ENCODE measurements at regions not wholly inside any gene's neighbourhood (a gene's known extent, or its start where the extent isn't known, plus 50 kb on each side); places are given as distances from the start of the nearest gene placed in this dataset.

DNA sequence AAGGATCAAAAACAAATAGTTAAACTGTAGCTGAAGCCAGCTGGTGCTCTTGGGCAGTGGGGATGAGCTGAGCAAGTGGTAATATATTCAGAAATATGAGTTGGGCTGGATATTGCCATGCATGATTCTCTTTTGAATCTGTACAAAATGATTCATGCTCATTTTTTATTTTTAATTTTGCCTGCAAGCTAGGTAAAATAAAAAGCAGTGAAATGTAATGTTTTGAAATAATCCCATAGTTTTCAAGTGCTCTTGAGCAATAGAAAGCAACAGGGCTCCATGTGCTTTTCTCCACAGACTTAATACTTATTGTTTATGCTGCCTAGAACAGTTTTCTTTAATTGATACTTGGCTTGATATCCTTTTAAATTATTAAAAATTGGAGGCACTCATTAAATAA lies 489.3 kb downstream of the TLE4 start:
- Histone ChIP-seq H3K27ac (ENCODE audit: low read depth, low read length) (no peak overlapping the region), H3K4me1 (ENCODE audit: insufficient read depth, low read length) (no peaks in the 10 kb centered on the region), H3K36me3 (ENCODE audit: insufficient read depth, low read length) (no peaks in the 10 kb centered on the region), H3K27me3 (ENCODE audit: control insufficient read depth in 1 of 2, insufficient read depth in 2 of 2, low read length in 2 of 2) (no peaks in the 10 kb centered on the region), H3K9me3 (ENCODE audit: low read length) (no peaks in the 10 kb centered on the region), H3K9ac (ENCODE audit: low read length) (no peak overlapping the region), H3K4me3 (ENCODE audit: low read depth in 1 of 2, low read length in 2 of 2) (no peak overlapping the region)

GRCh38 chr9:80059979-80060378 lies 488.2 kb downstream of the TLE4 start:
- no peak overlapping the region for H3K9ac ChIP-seq (ENCODE audit: low read length)
- no peak overlapping the region for H3K27ac ChIP-seq (ENCODE audit: low read depth, low read length)
- H3K4me3 ChIP-seq (ENCODE audit: low read depth in 1 of 2, low read length in 2 of 2) = no peak overlapping the region
- no peaks in the 10 kb centered on the region for H3K36me3 ChIP-seq (ENCODE audit: insufficient read depth, low read length)
- no peaks in the 10 kb centered on the region for H3K4me1 ChIP-seq (ENCODE audit: insufficient read depth, low read length)
- no peaks in the 10 kb centered on the region for H3K27me3 ChIP-seq (ENCODE audit: control insufficient read depth in 1 of 2, insufficient read depth in 2 of 2, low read length in 2 of 2)
- no peaks in the 10 kb centered on the region for H3K9me3 ChIP-seq (ENCODE audit: low read length)

- Histone ChIP-seq H3K4me1 (ENCODE audit: insufficient read depth, low read length) (no peaks in the 10 kb centered on the region), H3K27ac (ENCODE audit: low read depth, low read length) (no peak overlapping the region)
Observed at GRCh38 chr9:80059191-80059590, 487.4 kb downstream of the TLE4 start.

GRCh38 chr9:80052830-80053229 lies 481.1 kb downstream of the TLE4 start:
- Histone ChIP-seq H3K36me3 (ENCODE audit: insufficient read depth, low read length) (no peaks in the 10 kb centered on the region), H3K9me3 (ENCODE audit: low read length) (no peaks in the 10 kb centered on the region), H3K4me3 (ENCODE audit: low read depth in 1 of 2, low read length in 2 of 2) (no peak overlapping the region), H3K27ac (ENCODE audit: low read depth, low read length) (no peak overlapping the region), H3K4me1 (ENCODE audit: insufficient read depth, low read length) (no peaks in the 10 kb centered on the region), H3K27me3 (ENCODE audit: control insufficient read depth in 1 of 2, insufficient read depth in 2 of 2, low read length in 2 of 2) (no peaks in the 10 kb centered on the region), H3K9ac (ENCODE audit: low read length) (no peak overlapping the region)

More at GRCh38 chr9:80059191-80059590, 487.4 kb downstream of the TLE4 start:
- no peaks in the 10 kb centered on the region for H3K27me3 ChIP-seq (ENCODE audit: control insufficient read depth in 1 of 2, insufficient read depth in 2 of 2, low read length in 2 of 2)
- no peaks in the 10 kb centered on the region for H3K36me3 ChIP-seq (ENCODE audit: insufficient read depth, low read length)
- H3K4me3 ChIP-seq (ENCODE audit: low read depth in 1 of 2, low read length in 2 of 2) = no peak overlapping the region
- no peak overlapping the region for H3K9ac ChIP-seq (ENCODE audit: low read length)
- H3K9me3 ChIP-seq (ENCODE audit: low read length) = no peaks in the 10 kb centered on the region

DNA sequence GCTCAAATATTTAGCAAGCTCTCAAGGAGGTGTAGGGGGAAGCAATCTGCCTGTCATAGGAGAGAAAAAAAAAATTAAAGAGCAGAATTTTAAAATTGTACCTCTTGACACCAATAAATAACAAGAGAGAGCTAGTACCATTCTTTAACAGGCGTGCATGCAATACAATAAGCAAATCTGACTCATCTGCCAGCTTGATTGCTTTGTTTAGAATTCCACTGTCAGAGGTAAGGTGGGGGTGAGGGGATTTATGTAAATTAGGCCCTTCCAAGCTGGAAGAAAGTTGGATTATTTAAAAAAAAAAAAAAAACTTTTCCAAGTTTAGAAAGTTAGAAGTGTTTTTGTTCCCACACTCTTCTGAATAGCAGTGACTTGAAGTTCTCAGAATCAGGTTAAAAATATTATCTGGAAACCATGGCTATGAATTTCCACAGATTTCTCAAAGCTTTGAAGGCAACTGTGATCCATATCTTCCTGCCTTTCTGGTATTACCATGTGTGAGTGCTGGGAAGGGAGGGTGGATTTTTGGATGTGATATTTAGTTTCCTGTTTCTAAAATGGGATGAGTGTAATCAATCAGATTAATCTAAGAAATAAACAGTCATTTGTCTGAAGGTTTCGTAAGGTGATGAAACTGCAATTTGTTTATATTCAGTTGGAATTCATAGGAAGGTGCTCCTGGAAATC lies 477.5 kb downstream of the TLE4 start:
- Histone ChIP-seq H3K4me1 (ENCODE audit: insufficient read depth, low read length) (no peaks in the 10 kb centered on the region), H3K9me3 (ENCODE audit: low read length) (no peaks in the 10 kb centered on the region), H3K4me3 (ENCODE audit: low read depth in 1 of 2, low read length in 2 of 2) (no peak overlapping the region), H3K27me3 (ENCODE audit: control insufficient read depth in 1 of 2, insufficient read depth in 2 of 2, low read length in 2 of 2) (no peaks in the 10 kb centered on the region), H3K27ac (ENCODE audit: low read depth, low read length) (no peak overlapping the region), H3K9ac (ENCODE audit: low read length) (no peak overlapping the region), H3K36me3 (ENCODE audit: insufficient read depth, low read length) (no peaks in the 10 kb centered on the region)

DNA sequence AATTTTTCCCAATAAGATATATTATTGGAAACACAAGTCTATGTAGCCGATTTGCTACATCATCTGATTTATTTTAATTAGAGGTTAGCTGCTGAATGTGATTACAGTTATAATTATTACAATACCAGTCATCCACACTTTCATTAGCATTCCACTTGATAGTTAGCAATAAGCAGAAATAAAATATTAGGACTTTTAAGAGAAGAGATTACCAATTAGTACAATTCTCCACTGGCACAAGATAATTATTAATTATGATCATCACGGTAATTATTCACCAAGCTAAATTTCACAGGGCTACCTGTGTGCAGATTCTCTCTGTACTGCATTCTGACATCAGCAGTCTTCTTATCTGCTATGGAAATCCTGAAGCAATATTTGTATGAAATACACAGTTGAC lies 474.7 kb downstream of the TLE4 start:
- no peaks in the 10 kb centered on the region for H3K4me1 ChIP-seq (ENCODE audit: insufficient read depth, low read length)
- no peaks in the 10 kb centered on the region for H3K9me3 ChIP-seq (ENCODE audit: low read length)
- no peaks in the 10 kb centered on the region for H3K27me3 ChIP-seq (ENCODE audit: control insufficient read depth in 1 of 2, insufficient read depth in 2 of 2, low read length in 2 of 2)
- no peak overlapping the region for H3K9ac ChIP-seq (ENCODE audit: low read length)
- H3K36me3 ChIP-seq (ENCODE audit: insufficient read depth, low read length) = no peaks in the 10 kb centered on the region
- H3K27ac ChIP-seq (ENCODE audit: low read depth, low read length) = no peak overlapping the region
- H3K4me3 ChIP-seq (ENCODE audit: low read depth in 1 of 2, low read length in 2 of 2) = no peak overlapping the region

DNA sequence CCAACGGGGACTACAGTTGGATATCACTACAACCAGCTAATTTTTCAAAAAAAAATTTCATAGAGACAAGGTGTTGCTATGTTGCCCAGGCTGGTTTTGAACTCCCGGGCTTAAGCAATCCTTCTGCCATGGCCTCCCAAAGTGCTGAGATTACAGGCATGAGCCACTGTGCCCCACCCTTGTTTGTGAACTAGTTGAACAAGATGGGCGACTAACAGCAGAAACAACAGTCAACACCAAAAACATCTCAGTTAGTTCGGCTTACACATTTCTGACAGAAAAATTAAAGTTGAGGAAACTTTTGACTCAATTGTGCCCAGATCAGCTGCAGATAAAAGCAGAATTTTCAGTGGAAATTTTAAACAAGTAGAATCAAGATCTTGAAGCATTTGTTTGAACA lies 470.1 kb downstream of the TLE4 start:
- Histone ChIP-seq H3K27me3 (ENCODE audit: control insufficient read depth in 1 of 2, insufficient read depth in 2 of 2, low read length in 2 of 2) (no peaks in the 10 kb centered on the region), H3K9ac (ENCODE audit: low read length) (no peak overlapping the region), H3K9me3 (ENCODE audit: low read length) (no peaks in the 10 kb centered on the region), H3K36me3 (ENCODE audit: insufficient read depth, low read length) (no peaks in the 10 kb centered on the region), H3K27ac (ENCODE audit: low read depth, low read length) (no peak overlapping the region), H3K4me1 (ENCODE audit: insufficient read depth, low read length) (no peaks in the 10 kb centered on the region), H3K4me3 (ENCODE audit: low read depth in 1 of 2, low read length in 2 of 2) (no peak overlapping the region)

DNA sequence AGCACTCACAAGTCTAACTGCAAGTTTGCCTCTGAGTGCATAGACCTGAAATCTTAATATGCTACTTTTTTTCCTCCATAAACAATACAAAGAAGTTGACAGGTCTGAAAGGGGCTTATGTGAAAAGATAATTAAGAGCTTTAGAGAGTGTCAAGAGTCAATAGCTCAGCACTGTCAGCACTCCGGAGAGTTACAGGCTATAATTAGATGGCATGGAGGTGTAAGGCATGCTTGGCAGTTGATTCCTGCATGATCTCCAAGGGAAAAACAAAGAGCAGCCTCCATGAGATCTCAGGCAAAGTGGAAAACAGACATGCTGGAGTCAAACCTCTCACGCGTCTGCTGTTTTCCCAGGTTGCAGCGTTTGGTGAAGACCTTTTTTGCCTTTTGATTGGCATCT lies 468.7 kb downstream of the TLE4 start:
- H3K9ac ChIP-seq (ENCODE audit: low read length) = no peak overlapping the region
- no peak overlapping the region for H3K4me3 ChIP-seq (ENCODE audit: low read depth in 1 of 2, low read length in 2 of 2)
- H3K27me3 ChIP-seq (ENCODE audit: control insufficient read depth in 1 of 2, insufficient read depth in 2 of 2, low read length in 2 of 2) = no peaks in the 10 kb centered on the region
- no peaks in the 10 kb centered on the region for H3K9me3 ChIP-seq (ENCODE audit: low read length)
- no peaks in the 10 kb centered on the region for H3K36me3 ChIP-seq (ENCODE audit: insufficient read depth, low read length)
- no peak overlapping the region for H3K27ac ChIP-seq (ENCODE audit: low read depth, low read length)
- no peaks in the 10 kb centered on the region for H3K4me1 ChIP-seq (ENCODE audit: insufficient read depth, low read length)

DNA sequence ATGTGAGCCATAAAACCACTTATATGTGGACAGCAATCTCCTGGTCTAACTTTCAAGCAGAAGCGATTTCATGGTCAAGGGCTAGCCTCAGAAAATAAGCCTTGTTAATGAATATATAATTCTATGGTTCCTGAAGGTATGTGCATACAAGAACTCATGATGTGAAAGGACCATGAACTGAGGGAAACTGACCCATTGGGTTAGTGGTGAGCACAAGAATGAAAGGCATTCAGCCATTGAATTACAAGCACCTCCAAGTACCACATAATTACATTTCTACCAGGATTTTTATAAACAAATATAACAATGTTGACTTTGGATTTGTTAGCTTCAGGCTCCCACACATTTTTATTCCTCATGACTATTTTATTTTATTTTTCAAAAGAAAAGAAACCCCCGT lies 459.0 kb downstream of the TLE4 start:
- no peaks in the 10 kb centered on the region for H3K27me3 ChIP-seq (ENCODE audit: control insufficient read depth in 1 of 2, insufficient read depth in 2 of 2, low read length in 2 of 2)
- no peaks in the 10 kb centered on the region for H3K4me1 ChIP-seq (ENCODE audit: insufficient read depth, low read length)
- H3K4me3 ChIP-seq (ENCODE audit: low read depth in 1 of 2, low read length in 2 of 2) = no peak overlapping the region
- no peaks in the 10 kb centered on the region for H3K9me3 ChIP-seq (ENCODE audit: low read length)
- H3K27ac ChIP-seq (ENCODE audit: low read depth, low read length) = no peak overlapping the region
- no peaks in the 10 kb centered on the region for H3K36me3 ChIP-seq (ENCODE audit: insufficient read depth, low read length)
- no peak overlapping the region for H3K9ac ChIP-seq (ENCODE audit: low read length)

DNA sequence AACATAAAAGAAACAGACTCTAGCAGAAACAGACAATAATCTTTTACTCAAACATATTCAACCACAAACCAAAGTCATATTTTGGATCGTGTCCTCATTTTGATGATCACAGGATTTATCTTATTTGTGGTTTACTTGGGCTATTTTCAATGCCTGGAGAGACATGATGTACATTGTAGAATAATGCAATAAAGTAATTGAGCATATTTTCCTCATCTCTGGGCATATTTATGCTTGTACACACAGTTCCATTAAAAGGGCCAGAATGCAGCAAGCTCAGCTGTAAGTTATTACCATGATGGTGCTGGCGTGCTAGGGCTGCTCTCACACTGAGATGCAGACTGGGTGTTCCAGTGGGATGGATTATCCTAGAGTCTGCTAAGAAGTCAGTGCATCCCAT lies 456.7 kb downstream of the TLE4 start:
- H3K27me3 ChIP-seq (ENCODE audit: control insufficient read depth in 1 of 2, insufficient read depth in 2 of 2, low read length in 2 of 2) = no peaks in the 10 kb centered on the region
- no peaks in the 10 kb centered on the region for H3K4me1 ChIP-seq (ENCODE audit: insufficient read depth, low read length)
- H3K9me3 ChIP-seq (ENCODE audit: low read length) = no peaks in the 10 kb centered on the region
- H3K4me3 ChIP-seq (ENCODE audit: low read depth in 1 of 2, low read length in 2 of 2) = no peak overlapping the region
- H3K36me3 ChIP-seq (ENCODE audit: insufficient read depth, low read length) = no peaks in the 10 kb centered on the region
- no peak overlapping the region for H3K9ac ChIP-seq (ENCODE audit: low read length)
- no peak overlapping the region for H3K27ac ChIP-seq (ENCODE audit: low read depth, low read length)

GRCh38 chr9:80025796-80026520 lies 454.2 kb downstream of the TLE4 start:
- no peaks in the 10 kb centered on the region for H3K27me3 ChIP-seq (ENCODE audit: control insufficient read depth in 1 of 2, insufficient read depth in 2 of 2, low read length in 2 of 2)
- no peaks in the 10 kb centered on the region for H3K36me3 ChIP-seq (ENCODE audit: insufficient read depth, low read length)
- no peaks in the 10 kb centered on the region for H3K4me1 ChIP-seq (ENCODE audit: insufficient read depth, low read length)
- no peak overlapping the region for H3K9ac ChIP-seq (ENCODE audit: low read length)
- H3K9me3 ChIP-seq (ENCODE audit: low read length) = no peaks in the 10 kb centered on the region
- H3K27ac ChIP-seq (ENCODE audit: low read depth, low read length) = no peak overlapping the region
- H3K4me3 ChIP-seq (ENCODE audit: low read depth in 1 of 2, low read length in 2 of 2) = no peak overlapping the region

DNA sequence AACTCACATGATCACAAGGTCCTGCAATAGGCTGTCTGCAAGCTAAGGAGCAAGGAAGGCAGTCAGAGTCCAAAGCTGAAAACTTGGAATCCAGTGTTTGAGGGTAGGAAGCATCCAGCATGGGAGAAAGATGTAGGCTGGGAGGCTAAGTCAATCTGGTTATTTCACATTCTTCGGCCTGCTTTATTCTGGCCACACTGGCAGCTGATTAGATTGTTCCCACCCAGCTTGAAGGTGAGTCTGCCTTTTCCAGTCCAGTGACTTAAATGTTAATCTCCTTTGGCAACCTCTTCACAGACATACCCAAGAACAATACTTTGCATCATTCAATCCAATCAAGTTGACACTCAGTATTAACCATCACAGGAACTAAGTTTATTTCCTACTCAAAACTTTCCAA lies 453.4 kb downstream of the TLE4 start:
- no peak overlapping the region for H3K4me3 ChIP-seq (ENCODE audit: low read depth in 1 of 2, low read length in 2 of 2)
- no peaks in the 10 kb centered on the region for H3K9me3 ChIP-seq (ENCODE audit: low read length)
- H3K27me3 ChIP-seq (ENCODE audit: control insufficient read depth in 1 of 2, insufficient read depth in 2 of 2, low read length in 2 of 2) = no peaks in the 10 kb centered on the region
- H3K9ac ChIP-seq (ENCODE audit: low read length) = no peak overlapping the region
- no peaks in the 10 kb centered on the region for H3K4me1 ChIP-seq (ENCODE audit: insufficient read depth, low read length)
- no peaks in the 10 kb centered on the region for H3K36me3 ChIP-seq (ENCODE audit: insufficient read depth, low read length)
- H3K27ac ChIP-seq (ENCODE audit: low read depth, low read length) = no peak overlapping the region

Measured in muscle layer of colon (tissue), 2 donors.